Activated T-cell treated with anti-CD3 and anti-CD28 coated beads, Interleukin-2, amount 50 U/mL, for 1 hour (primary cell): ENCODE measurements at regions not wholly inside any gene's neighbourhood (a gene's known extent, or its start where the extent isn't known, plus 50 kb on each side); places are given as distances from the start of the nearest gene placed in this dataset.

Source experiments
- DNase-seq: peaks from one replicate; pipeline ENCODE4 v3.0.0-alpha.2; 2020

DNA sequence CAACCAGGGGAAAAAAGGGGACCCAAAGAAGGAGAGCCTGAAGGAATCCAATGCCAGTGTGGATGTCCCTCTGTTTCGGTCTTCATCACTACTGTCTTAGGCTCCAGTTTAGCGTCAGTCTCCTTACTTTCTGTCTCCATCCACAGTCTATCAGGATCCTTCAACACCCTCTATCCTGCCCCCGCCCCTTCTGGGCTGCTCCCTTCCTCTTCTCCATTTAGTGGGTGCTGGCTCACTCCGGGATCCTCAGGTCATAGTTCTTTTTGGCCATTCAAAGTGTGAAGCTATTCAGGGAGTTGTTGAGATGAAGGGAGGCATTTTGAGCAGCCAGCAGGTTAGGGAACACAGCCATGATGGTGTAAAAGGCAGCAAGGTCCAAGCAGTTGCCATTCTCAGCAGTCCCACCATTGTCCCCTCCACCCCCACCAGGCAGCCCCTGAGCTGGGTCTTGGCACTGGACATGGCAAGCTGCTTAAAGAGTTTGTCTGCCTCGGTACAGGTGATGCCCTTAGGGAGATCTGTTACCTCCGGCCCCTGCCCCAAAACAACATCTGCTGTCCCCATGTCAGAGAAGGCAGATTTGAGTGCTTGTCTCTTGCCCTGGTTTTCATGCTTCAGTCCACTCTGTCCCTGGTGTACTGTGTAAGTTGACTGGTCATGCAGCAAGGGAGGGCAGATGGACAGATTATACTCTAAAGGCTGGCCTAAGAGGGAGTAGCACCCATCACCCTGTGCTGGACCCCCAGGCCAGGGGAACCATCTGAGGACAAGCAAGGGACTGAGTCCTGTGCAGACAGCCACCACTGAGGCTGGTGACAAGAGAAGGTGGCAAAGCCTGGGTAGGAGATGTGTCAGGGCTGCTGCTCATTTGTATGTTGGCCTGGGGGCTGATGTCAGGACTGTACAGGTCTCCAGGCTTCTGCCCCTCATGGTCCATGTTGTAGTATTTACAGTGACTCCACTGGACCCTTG is 842.0 kb downstream of the HACE1 start:
- no peak for DNase-seq

DNA sequence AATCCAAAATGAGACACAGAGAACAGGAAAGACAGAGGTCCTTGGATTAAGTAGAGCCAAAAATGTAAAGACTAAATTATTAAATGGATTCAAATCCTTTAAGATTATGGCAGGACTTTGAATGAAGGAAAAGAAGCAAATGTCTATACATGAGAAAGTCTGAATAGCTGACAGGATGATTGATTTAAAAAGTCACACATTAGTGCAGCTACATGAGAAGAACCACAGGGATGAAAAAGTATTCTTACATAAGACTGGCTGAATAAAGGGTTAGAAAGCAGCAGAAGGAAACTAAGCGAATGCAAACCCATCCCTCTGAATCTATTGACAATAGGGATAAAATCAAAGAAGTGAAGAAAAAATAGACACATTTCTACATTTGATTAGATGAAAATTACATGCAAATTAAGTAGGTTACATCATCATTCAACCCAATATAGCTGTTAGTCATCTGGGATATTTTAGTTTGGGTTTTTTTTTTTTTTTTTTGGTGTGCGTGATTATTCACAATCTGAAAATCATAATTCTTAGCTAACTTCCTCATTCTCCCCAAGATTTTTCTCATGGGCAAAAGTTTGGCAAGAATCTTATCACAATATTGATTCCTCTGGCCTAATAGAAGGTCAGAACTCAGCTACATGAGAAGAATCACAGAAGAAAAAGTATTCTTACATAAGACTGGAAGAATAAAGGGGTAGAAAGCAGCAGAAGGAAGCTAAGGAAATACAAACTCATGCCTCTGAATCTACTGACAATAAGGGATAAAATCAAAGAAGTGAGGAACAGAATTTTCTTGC is 845.4 kb downstream of the HACE1 start:
- no peak for DNase-seq

DNA sequence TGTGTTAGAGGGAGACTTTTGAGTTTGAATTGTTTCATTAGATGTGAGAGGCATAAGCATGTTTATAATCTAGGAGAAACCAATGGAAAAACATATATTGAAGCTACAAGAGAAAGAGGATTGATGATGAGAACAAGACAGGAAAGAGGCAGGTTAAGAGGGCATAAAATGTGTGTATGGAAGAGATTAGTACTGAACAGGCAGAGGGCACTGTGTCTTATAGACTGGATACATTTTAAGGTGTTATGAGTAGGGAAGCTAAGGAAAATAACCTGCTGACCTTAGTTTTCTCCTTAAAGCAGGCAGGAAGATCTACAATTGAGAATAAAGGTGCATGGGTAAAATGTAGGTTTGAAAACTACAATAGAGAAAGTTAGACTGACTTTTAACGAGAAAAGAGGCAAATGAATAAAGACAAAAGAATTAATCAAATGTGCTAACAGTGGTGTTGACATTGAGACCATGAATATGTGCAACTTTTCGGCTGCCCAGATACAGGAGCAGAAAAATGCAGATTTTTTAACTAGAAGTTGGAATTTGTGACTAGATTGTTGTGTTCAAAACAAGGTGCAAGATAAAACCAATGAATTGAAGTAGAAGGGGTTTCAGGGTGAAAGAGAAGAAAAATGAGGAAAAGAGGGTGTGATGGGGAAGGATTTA is 846.3 kb downstream of the HACE1 start:
- DNase-seq, result no peak

DNA sequence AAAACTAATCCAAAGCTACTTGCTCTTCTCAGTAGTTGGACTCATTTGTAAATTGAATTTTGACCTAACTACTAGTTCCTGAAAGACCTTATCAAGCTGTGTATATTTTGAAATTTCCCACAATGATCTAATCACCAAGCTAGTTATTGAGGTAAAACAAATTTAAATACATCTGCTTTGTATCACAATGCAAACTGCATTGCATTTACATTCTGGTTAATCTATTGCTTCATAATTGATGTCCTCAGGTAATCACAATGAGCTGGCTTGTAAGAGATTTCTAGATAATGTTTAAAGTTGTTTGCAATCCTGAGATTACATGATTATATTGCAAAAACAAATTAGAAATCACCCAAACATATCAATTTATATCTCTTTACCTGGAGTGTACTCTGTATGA is 848.8 kb downstream of the HACE1 start:
- DNase-seq, result no peak

DNA sequence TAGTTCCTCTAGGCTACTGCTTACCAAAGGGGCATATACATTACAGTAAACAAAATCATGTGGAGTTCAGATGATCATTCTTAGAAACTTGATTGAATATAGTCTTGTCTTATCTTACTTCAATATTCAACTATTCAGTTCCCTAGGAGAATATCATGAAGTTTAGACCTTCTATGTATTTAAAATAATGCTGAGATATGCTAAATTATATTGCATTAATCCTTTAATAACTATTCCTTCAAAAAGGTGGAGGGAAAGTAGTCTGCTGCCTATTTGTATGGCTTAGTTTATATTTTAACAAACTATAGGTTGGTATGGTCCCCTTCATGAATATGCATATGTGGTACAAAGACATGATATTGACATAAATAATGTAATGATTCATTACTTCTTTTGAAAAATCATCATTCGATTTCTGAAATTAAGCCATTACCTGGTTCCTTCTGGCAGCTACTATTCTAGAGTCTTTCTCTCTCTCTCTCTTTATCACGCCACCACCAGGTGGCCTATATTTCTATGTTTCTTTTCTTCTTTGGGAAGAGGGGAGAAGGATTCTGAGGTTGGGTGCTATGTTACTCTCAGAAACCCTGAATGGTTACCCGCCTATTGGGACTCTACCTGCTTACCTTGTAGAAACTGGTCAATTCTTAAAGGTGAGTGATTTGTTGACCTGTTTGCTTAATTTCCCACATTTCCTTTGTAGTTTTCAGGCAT is 855.8 kb downstream of the HACE1 start:
- DNase-seq, result no peak

DNA sequence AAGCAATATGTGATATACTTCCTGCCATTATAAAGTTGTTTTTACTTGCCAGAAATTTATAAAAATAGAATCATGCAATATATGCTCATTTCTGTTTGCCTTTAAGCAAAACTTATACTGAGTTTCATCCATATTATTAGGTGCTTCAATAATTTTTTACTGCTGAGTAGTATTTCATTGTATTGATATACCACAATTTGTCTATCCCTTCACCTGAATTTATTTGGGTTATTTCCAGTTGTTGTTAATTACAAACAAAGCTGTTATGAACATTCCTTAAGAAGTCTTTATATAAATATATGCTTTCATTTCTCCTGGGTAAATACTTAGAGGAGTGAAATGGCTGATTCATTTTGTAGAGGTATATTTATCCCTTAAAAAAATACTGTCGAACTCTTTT is 864.1 kb downstream of the HACE1 start:
- DNase-seq, result no peak

DNA sequence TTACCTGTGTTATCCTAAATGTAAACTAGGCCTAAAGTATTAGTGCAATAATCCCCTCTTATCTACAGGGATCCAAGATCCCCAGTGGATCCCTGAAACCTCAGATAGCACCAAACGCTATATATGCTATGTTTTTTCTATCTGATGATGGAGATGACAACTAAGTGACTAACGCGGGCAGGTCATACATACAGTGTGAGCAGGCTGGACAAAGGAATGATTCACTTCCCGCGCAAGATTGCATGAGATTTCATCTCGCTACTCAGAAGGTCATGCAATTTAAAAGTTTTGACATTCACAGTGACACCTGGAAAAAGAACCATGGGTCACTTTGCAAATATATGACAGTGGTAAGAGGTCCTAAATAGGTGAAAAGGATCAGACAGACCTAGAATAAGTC is 875.9 kb downstream of the HACE1 start:
- DNase-seq, result no peak

DNA sequence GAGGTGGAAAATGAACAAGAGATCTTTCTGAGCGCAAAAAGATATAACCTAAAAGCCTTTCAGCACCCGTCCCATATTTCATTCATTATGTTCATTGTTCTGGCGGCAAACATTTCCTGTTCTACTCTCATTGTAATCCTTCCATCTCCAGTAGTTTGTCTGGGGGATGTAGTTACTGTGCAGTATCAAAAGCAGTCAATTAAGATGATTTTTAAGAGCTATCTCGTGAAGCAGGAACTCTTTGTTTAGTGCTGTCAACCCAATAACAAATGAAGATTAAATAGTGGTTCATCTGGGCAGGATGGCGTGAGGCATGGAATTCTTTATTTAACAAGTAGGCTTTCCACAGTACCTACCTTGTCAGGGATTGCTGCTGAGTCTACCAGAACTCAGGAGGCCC is 876.7 kb downstream of the HACE1 start:
- DNase-seq, result no peak

DNA sequence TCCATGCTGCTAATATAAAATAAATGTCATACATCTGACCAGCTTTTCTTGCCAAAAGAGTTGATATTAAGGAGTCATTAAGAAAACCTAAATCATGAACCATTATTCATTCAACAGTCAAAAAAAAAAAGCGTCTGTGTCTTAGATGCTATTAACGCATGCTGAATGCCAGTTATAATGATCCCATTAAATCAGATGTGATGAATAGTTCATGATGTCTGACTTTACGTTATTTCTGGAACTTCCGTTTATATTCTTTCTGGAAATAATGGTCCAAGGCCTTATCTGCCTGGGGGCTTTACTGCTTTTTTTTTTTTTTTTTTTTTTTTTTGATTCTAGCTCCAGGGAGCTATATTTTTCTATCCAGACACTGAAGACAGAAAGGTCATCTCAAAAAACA is 877.1 kb downstream of the HACE1 start:
- no peak for DNase-seq

DNA sequence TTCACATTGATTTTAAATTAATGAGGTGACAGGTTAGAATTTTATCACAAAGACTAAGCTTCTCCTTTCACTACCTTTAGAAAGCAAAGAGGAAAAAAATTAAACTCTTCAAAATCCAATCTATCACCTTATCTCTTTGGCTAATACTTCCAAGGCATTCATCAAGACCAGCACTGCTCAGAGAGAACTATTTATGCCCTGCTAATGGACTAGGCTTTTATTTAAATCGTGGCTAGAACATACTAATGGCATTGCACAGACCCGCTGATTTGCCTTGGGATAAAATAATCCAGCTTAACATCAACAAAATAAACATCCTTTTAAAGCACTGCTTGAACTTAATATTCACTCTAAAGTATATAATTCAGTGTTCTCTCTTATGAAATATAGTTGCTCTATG is 880.4 kb downstream of the HACE1 start:
- DNase-seq, result no peak

DNA sequence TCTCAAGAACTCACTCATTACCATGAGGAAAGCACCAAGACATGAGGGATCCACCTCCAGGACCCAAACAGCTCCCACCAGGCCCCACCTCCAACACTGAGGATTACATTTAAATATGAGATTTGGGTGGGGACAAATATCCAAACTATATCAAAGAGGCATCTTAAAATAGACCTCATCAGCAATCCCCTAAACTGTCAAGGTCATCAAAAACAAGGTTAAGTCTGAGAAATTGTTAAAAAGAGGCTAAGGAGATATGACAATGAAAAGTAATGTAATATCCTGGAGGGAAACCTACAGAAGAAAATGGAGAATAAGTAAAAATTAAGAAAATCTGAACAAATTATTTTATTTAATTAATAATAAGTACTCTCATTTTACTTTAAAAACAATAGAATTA is 922.3 kb downstream of the HACE1 start:
- DNase-seq, result no peak

DNA sequence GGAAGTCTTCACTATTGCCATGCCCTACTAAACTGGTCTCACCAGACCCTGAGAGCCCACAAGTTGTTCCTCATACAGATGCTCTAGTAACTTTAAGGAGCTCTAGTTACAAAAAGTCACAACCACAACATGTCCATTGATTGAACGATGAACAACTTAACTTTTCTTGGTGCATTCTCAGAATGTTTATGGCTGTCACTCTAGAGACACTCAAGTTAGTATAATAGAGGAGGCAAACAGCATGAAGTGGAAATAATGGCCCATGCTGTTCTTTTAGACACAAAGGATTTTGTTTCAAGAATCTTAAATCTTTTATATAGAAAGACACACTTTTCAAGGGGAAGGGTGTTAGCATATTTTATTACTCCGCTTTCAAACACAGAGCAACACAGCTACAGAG is 934.4 kb downstream of the HACE1 start:
- no peak for DNase-seq

DNA sequence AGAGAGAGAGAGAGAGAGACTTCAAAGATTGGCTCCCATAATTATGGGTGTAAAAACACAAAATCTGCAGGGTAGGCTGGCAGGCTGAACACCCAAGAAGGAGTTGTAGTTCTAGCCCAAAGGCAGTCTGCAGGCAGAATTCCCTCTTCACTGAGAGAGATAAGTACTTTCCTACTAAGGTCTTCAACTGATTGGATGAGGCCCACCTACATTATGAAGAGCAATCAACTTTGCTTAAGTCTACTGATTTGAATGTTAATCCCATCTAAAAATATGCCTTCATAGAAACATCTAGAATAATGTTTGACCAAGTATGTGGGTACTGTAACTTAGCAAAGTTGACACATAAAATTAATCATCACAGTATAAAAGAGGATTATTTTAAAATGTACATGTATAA is 949.7 kb downstream of the HACE1 start:
- no peak for DNase-seq

DNA sequence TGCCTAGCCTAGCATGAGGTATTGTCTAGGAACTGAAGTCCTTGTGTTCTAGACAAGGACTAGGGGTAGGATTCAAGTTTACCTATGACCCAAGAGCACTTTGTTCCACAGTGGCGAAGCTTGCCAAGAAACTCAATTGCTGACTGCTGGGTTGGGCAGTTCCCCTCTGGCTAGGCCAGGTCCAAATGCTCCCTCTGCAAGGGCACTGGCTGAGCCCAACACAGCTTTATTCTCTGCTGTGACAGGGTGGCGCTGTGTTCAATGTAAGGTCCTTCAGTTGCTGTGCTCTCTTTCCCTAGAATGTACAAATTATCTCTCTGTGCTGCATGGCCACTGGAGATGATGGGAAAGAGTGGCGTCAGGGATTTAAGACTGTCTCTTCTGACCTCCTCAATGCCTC is 950.8 kb downstream of the HACE1 start:
- DNase-seq, result no peak

DNA sequence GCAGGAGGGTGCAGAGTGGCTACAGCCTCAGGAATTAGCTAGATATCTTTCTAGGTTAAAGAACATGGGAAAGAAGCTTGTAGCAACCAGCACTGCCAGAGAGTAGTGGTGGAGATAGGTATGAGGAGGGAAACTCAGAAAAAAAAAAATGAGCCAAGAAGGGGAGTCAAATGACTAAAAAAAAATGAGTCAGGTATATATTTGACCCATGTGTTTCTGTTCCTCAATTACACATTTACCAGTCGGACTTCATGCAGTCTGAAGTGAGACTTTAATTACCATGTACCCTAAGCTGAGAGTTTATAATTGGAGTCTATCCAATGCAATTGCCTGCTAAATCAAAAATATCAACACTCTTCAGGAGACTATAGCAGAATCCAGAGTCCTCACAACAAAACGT is 964.6 kb downstream of the HACE1 start:
- DNase-seq, result no peak

DNA sequence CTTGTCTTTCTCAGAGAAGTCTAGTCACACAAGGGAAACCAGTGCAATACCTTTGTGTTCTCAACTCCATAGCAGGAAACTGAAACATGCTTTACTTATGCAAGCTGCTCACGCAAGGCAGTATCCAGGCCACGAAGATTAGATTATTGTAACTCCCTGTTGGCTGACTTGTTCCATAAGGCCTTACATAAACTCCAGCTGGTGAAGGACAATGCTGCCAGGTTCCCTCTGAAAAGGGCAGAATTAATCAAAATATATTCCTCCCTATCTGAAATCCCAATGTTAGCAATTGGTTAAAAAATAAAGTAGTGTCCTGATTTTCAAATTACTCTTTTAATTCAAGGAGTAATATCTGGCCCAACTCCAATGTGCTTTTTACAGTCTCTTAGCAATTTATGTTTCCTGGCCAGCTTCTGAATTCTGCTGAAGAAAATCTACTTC is 966.6 kb downstream of the HACE1 start:
- DNase-seq, result no peak

DNA sequence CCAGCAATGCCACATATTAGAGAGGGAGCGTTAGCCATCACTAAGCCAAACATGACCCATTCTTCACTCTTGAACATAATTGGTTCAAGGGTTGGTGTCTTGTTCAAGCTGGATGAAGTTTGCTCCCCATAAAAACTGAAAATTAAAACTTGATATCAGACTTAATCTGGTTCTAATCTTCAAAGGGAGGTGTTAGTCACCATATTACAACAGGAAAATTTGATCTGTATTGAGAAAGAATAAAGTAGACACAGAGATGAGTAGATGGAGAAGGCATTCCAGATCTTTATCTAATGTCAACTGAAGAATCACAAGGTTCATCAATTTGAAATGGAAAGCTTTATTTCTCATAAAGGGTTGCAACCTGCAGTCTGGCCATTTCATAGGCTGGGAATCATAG is 972.8 kb downstream of the HACE1 start:
- DNase-seq, result no peak

DNA sequence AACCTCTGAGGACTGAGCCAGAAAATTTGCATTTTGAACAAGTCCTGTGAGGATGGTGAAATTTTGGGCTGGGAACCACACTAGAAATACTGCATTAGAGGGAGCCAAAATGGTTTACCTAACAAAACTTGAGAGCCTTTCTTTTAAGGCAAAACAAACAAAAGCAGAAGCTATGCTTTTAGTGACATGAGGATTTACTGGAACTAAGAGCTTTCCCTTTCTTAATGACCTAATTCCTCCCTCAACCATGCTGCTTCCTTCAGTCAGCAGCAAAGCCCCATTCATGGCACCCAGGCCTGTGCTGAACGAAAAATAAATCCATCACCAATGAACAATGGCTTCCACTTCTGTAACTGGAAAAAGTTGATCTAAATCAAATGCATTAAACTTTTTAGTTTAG is 974.3 kb downstream of the HACE1 start:
- no peak for DNase-seq

DNA sequence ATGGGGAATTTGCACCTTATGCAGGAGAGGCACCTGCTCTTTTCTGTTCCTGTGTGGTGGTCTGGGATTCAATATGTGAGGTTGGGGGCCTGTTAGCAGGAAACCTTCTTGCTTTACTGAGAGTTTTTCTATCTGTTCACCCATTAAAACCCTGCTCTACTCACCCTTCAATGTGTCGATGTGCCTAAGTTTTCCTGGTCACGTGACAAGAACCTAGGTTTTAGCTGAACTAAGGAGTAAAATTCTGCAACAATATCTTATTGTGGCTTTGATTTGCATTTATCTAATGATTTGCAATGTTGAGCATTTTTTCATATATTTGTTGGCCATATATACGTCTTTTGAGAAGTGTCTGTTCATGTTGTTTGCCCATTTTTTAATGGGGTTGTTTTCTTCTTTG is 979.9 kb downstream of the HACE1 start:
- DNase-seq, result no peak

DNA sequence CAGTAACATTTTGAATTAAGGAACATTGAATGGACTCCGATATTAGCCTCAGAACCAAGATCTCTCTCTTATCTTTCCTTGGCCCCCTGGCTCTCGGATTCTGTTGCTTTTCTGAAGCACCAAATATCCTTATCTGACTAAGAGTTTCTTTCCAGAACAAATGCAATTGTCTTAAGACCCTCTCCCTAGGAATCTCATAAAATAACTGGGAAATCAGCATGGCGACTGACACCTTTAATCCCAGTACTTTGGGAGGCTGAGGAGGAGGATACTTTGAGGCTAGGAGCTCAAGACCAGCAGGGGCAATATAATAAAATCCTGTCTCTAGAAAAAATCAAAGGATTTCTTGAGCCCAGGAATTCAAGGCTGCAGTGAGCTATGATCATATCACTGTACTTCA is 984.5 kb downstream of the HACE1 start:
- no peak for DNase-seq

DNA sequence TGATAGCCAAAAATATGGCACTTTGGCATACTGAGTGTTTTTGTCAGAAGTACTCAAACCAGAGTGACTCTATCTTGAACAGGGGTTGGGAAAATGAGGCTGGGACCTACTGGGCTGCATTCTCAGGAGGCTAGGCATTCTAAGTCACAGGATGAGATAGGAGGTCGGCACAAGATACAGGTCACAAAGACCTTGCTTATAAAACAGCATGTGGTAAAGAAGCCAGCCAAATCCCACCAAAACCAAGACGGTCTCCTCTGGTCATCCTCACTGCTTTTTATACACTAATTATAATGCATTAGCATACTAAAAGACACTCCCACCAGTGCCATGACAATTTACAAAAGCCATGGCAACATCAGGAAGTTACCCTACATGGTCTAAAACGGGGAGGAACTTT is 985.1 kb downstream of the HACE1 start:
- no peak for DNase-seq

DNA sequence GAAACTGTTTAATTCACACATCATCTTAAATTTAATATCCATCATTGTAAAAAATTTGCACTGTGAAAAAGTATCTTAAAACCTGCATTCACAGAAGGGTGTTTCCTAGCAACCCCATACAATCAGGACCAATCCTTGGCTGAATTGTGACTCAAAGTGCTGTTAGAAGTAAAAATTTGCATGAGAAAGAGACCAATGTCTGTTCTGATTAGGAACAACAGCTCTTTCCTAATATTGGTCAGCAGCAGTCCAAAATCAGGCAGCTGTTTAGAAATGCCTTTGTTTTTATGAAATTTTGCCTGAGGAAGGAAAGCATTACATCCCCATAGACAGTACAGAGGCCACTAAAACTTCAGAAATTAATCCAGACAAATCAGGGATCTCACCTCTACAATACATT is 987.0 kb downstream of the HACE1 start:
- DNase-seq, result no peak

DNA sequence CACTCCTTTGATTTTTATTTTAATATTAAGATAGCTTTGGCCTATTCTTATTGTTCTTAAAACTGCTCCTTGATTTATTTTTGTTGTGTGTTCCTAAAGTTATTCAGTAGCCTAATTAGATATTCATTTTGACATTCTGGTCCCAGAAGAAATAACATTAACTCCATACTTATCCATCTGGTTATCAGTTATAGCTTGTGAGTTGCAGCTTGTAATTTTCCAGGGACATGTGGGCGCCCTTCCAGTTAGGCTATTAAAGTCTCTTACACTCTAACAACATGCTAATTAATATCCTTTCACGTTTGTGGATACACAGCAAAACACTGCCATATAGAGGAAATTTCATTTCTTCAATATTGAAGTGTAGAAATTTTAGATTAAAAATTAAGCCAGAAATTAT is 987.5 kb downstream of the HACE1 start:
- no peak for DNase-seq
